ENCODE measurements at regions not wholly inside any gene's neighbourhood (a gene's known extent, or its start where the extent isn't known, plus 50 kb on each side); places are given as distances from the start of the nearest gene placed in this dataset.

DNA sequence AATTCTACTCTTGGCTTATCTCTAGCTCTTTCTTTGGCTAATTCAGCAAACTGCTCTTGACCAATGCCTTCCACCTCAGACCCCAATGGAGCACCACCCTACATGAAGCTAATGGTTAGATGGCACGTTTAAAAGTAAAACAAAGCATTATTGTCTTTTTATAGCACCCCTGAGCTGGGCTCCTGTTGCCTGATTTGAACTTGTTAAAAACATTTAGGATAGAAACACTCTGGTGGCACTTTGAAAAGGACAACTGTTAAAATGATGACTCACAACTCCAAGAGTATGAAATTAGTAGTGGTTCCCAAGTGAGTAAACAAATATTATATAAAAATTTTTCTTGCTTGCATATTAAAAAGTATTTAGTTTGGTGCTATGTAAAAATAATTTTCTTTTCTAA is 299.6 kb upstream of the DCN start:
- no peak overlapping the region for H3K4me2 ChIP-seq (ENCODE audit: low read length)
- no peaks in the 10 kb centered on the region for H4K20me1 ChIP-seq (ENCODE audit: insufficient read depth, low read length)
- no peaks in the 10 kb centered on the region for H3K36me3 ChIP-seq (ENCODE audit: insufficient read depth, low read length)
- no peak overlapping the region for H2AFZ ChIP-seq (ENCODE audit: low read length)
- H3K9ac ChIP-seq (ENCODE audit: low read length) = no peak overlapping the region
- H3K4me1 ChIP-seq (ENCODE audit: insufficient read depth, low read length, severe bottlenecking) = no peaks in the 10 kb centered on the region
- H3K4me3 ChIP-seq (ENCODE audit: low read depth, low read length, poor library complexity, severe bottlenecking) = no peak overlapping the region
- H3K27ac ChIP-seq (ENCODE audit: low read depth, low read length, poor library complexity, severe bottlenecking) = no peak overlapping the region
- no peaks in the 10 kb centered on the region for H3K79me2 ChIP-seq (ENCODE audit: insufficient read depth, low read length)
- H3K27me3 ChIP-seq (ENCODE audit: insufficient read depth, low read length) = no peaks in the 10 kb centered on the region
- TF ChIP-seq, protein P1, sequence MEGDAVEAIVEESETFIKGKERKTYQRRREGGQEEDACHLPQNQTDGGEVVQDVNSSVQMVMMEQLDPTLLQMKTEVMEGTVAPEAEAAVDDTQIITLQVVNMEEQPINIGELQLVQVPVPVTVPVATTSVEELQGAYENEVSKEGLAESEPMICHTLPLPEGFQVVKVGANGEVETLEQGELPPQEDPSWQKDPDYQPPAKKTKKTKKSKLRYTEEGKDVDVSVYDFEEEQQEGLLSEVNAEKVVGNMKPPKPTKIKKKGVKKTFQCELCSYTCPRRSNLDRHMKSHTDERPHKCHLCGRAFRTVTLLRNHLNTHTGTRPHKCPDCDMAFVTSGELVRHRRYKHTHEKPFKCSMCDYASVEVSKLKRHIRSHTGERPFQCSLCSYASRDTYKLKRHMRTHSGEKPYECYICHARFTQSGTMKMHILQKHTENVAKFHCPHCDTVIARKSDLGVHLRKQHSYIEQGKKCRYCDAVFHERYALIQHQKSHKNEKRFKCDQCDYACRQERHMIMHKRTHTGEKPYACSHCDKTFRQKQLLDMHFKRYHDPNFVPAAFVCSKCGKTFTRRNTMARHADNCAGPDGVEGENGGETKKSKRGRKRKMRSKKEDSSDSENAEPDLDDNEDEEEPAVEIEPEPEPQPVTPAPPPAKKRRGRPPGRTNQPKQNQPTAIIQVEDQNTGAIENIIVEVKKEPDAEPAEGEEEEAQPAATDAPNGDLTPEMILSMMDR (IDR thresholded peaks at IDR 0.05; ENCODE audit: low read length) = no peak
- H3F3A ChIP-seq (ENCODE audit: insufficient read depth, low read length) = no peaks in the 10 kb centered on the region
- no peaks in the 10 kb centered on the region for H3K9me2 ChIP-seq (ENCODE audit: low read depth, low read length)
- H3K9me3 ChIP-seq (ENCODE audit: low read length) = no peaks in the 10 kb centered on the region

DNA sequence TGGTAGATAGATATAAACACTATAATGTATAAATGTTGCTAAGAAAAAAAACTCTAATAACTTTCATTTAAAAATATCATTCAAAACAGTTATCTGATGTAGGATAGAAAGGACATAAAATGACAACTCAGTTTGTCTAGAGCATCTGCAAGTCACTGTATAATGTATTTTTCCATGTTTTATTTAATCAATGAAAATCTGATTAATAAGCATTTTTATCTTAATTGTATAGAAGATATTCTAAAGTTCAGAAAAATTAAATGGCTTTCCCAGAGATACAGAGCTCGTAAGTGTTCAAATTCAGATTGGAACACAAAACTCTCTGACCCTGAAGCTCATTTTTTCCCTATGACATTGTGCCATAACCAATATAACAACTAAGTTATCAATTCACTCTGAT is 295.9 kb upstream of the DCN start:
- Histone ChIP-seq H3K9me2 (ENCODE audit: low read depth, low read length) (no peaks in the 10 kb centered on the region), H3K4me2 (ENCODE audit: low read length) (no peak overlapping the region), H3K36me3 (ENCODE audit: insufficient read depth, low read length) (no peaks in the 10 kb centered on the region), H2AFZ (ENCODE audit: low read length) (no peak overlapping the region), H3K4me3 (ENCODE audit: low read depth, low read length, poor library complexity, severe bottlenecking) (no peak overlapping the region), H3F3A (ENCODE audit: insufficient read depth, low read length) (no peaks in the 10 kb centered on the region), H3K27ac (ENCODE audit: low read depth, low read length, poor library complexity, severe bottlenecking) (no peak overlapping the region), H3K27me3 (ENCODE audit: insufficient read depth, low read length) (no peaks in the 10 kb centered on the region), H3K4me1 (ENCODE audit: insufficient read depth, low read length, severe bottlenecking) (no peaks in the 10 kb centered on the region), H3K9me3 (ENCODE audit: low read length) (no peaks in the 10 kb centered on the region), H3K79me2 (ENCODE audit: insufficient read depth, low read length) (no peaks in the 10 kb centered on the region), H3K9ac (ENCODE audit: low read length) (no peak overlapping the region), H4K20me1 (ENCODE audit: insufficient read depth, low read length) (no peaks in the 10 kb centered on the region)
- no peak for TF ChIP-seq EZH2 (IDR thresholded peaks at IDR 0.05; ENCODE audit: borderline replicate concordance, low read length)
- TF ChIP-seq, protein P1 (IDR thresholded peaks at IDR 0.05; ENCODE audit: low read length) = no peak

DNA sequence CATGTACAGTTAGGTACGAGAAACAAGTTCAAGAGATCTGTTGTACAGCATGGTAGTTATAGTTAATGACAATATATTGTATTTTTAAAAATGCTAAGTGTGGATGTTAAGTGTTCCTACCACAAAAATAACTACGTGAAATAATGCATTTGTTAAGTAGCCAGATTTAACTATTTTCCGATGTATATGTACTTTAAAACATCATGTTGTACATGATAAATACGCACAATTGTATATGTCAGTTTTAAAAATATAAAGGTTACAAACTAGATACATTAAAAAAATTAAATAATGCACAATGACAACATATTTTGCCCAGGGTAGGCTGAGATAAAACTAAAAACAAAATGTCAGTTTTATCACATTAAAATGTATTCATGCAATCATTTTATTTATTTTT is 285.1 kb upstream of the DCN start:
- Histone ChIP-seq H3K9ac (ENCODE audit: low read length) (no peak overlapping the region), H3K9me2 (ENCODE audit: low read depth, low read length) (no peaks in the 10 kb centered on the region), H3K36me3 (ENCODE audit: insufficient read depth, low read length) (no peaks in the 10 kb centered on the region), H3K4me1 (ENCODE audit: insufficient read depth, low read length, severe bottlenecking) (no peaks in the 10 kb centered on the region), H3K4me3 (ENCODE audit: low read depth, low read length, poor library complexity, severe bottlenecking) (no peak overlapping the region), H4K20me1 (ENCODE audit: insufficient read depth, low read length) (no peaks in the 10 kb centered on the region), H3K27ac (ENCODE audit: low read depth, low read length, poor library complexity, severe bottlenecking) (no peak overlapping the region), H2AFZ (ENCODE audit: low read length) (no peak overlapping the region), H3K27me3 (ENCODE audit: insufficient read depth, low read length) (no peaks in the 10 kb centered on the region), H3F3A (ENCODE audit: insufficient read depth, low read length) (no peaks in the 10 kb centered on the region), H3K9me3 (ENCODE audit: low read length) (no peaks in the 10 kb centered on the region), H3K79me2 (ENCODE audit: insufficient read depth, low read length) (no peaks in the 10 kb centered on the region), H3K4me2 (ENCODE audit: low read length) (no peak overlapping the region)
- TF ChIP-seq, protein P1 (IDR thresholded peaks at IDR 0.05; ENCODE audit: low read length) = no peak
- no peak for TF ChIP-seq EZH2 (IDR thresholded peaks at IDR 0.05; ENCODE audit: borderline replicate concordance, low read length)
